NCI-H2107 (cell line): ENCODE measurements at regions not wholly inside any gene's neighbourhood (a gene's known extent, or its start where the extent isn't known, plus 50 kb on each side); places are given as distances from the start of the nearest gene placed in this dataset.
"Not testable (repeated sequence)": the region's sequence is repeated elsewhere in the genome, so short reads cannot be mapped to it uniquely, and the experiment has no call there.

Experiments
- DNase-seq: peaks from one replicate; lab custom pipeline; 2025; lab: John Stamatoyannopoulos, UW

DNA sequence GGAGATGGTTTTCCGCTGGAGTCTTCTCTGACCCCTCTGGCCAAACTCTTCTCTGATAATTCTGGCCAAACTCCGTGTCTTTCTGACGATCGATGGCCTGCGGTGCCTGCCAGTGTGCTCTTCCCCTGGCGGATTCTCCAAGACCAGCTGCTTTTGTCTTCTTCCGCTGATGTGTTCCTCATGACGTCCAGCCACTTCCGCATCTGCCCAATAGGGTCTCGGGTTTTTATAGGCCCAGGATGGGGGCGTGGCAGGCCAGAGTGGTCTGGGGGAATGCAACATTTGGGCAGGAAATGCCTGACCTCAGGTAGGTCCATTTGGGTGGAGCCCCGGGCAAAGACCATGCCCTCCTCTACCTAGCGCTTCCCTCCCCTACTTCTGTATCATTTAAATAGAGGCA, 1542.1 kb downstream of the STIM2 start:
- DNase-seq: no peak

- DNase-seq: no peak
These were observed 1560.6 kb downstream of the STIM2 start for GRCh38 chr4:28421221-28421620.

GRCh38 chr4:28426251-28426650, 1565.6 kb downstream of the STIM2 start:
- DNase-seq: no peak

GRCh38 chr4:28427306-28428085, 1566.9 kb downstream of the STIM2 start:
- no peak for DNase-seq

GRCh38 chr4:28432348-28433025, 1571.8 kb downstream of the STIM2 start:
- no peak for DNase-seq

DNA sequence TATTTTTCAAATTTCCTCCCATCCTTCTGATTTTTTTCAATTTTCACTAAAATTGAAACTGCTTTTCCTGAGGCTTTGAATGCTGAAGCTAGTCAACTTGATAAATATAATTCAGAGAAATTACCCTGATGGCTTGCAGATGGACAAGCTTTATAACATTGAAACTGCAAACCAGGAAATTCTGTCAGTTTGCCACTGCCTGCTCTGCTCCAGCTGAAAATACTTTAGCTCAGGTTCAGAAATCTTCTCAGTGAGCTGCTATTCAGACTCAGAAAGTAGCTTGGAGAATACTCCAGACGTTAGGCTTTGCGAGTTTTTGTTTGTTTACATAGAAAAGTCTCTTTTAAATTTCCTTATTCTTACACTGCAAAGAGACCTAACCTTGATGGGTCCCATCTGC, 1574.7 kb downstream of the STIM2 start:
- DNase-seq: no peak

DNA sequence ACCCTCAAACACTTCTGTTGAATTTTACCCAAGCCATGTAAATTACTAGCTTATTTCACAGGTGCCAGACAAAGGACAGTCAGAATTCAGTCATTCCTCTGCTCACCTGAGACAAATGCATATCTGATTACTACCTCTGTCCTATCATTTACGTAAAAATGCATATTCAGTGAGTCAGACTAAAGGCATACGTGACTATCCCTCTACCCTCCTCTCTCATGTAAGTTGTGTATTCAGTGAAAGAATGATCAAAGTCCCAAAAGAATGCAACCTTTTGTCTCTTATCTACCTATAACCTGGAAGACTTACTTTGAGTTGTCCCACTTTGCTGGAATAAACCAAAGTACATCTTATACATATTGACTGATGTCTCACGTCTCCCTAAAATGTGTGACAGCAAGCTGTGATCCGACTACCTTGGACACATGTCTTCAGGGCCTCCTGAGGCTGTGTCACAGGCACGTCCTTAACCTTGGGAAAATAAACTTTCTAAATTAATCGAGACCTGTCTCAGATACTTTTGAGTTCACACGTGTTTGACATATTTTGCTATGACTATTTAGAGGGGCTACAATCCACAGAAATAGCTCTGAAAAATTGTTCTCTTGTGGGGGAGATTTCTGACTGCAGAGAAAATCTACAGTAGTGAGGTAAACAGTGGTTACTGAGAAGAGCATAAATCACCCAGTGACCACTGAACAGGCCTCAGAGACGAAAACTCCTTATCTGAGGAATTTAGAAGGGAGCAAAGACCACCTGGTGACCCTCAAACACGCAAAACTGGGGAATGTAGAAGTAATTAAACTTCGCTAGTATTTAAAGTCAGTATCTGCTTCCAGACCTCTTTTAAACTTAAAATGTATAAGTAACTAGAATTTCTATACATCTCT, 1575.8 kb downstream of the STIM2 start:
- DNase-seq: no peak

DNA sequence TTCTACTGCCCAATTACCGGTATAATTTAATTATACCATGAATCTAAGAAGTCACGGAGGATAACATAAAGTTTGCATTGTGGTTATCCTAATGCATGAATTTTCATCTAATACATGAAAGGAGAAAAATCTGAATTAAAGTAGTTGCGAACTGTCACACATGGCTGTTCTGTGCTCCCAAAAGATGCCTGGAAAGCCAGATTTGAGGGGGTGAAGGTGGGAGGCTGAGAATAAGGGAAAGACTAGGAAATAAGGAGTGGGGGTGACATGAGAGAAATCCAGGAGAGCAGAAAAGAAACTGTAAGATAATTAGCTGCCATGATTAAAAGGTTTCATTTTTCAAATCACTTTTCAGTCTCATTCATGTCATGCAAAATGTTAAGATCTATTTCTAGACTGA, 1582.7 kb downstream of the STIM2 start:
- no peak for DNase-seq

- no peak for DNase-seq
These were observed 1583.3 kb downstream of the STIM2 start for GRCh38 chr4:28443801-28444412.

GRCh38 chr4:28444886-28445496, 1584.3 kb downstream of the STIM2 start:
- DNase-seq: no peak

DNA sequence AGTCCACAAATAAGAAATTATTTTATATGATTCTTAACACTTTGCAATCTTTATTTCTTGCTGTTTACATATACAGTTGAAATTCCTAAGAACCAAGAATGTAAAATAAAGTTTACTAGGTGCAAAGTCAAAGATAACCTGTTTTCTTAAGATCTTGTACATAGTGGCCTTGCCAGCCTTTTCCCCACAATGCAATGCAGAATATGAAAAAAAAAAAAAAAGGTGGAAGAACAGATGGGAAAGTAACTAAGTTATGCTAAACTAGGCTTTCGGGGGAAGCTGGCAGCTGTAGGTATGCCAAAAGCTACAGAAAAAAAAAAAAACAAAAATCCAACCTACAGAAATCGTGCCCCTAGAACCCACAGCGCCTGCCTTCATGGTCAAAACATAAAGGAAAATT, 1588.4 kb downstream of the STIM2 start:
- DNase-seq: no peak

DNA sequence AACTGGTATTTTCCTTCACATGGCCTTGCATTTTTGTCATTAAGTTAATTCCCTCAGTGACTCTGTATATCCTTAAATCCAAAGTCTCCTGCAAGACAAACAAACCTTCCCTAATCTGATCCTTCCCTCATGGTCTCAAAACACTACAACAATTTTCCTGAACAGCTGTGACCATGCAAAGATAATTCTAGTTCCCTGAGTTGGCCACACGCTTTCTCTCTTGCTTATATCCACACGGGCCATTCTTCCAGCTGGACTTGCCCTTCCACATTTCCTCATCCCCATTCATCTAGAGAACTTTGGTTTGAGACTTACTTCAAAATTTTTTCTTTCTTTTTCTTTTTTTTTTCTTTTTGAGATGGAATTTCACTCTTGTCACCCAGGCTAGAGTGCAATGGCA, 1590.7 kb downstream of the STIM2 start:
- DNase-seq: no peak

- no peak for DNase-seq
These were observed 1602.4 kb downstream of the STIM2 start for GRCh38 chr4:28462766-28463700.

DNA sequence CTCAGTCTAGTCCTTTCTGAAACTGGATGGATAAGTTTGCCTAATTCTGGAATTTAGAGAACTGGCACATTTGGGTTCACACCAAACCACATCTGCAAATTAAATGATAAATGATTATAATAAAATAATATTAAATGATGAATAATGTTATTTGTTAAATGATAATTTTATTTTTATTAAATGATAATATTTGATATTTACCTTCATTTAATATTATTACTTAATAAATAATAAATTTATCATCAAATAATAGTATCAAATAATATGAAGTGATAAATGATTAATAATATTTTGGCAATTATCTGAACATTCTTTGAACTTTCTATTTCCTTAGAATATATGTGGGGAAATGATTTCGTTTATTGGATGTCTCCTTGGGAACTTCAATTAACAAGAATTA, 1604.2 kb downstream of the STIM2 start:
- DNase-seq: no peak

DNA sequence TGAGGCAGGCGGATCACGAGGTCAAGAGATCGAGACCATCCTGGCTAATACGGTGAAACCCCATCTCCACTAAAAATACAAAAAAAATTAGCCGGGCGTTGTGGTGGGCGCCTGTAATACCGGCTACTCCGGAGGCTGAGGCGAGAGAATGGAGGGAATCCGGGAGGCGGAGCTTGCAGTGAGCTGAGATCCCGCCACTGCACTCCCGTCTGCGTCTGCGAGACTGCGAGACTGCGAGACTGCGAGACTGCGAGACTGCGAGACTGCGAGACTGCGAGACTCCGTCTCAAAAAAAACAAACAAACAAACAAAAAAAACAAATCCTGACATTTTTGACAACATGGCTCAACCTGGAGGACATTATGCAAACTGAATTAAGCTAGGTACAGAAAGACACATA, 1606.2 kb downstream of the STIM2 start:
- not testable (repeated sequence) for DNase-seq

- no peak for DNase-seq
These were observed 1608.7 kb downstream of the STIM2 start for GRCh38 chr4:28469387-28469786.

DNA sequence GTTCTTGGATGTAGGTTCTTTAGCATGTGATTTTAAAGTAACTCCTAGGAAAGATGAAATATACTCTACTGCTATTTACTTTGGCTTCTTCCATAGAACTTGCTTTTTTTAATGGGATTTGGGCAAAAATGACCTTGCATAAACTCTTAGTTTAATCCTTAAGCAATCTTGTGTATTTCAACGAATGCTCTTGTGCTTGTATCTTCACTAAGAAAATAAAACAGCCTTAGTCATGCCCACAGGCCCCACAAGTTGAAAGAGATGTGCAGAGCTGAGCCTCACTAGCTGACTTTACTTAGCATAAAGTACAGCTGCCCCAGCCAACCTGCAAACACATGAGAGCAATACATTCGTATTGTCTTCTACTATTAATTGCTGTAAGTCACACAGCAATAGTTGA, 1609.2 kb downstream of the STIM2 start:
- DNase-seq: no peak

- no peak for DNase-seq
These were observed 1614.7 kb downstream of the STIM2 start for GRCh38 chr4:28475381-28475780.

GRCh38 chr4:28479666-28480065, 1619.0 kb downstream of the STIM2 start:
- DNase-seq: no peak

- DNase-seq: no peak
These were observed 1620.9 kb downstream of the STIM2 start for GRCh38 chr4:28481565-28481964.
